ENCODE measurements at regions not wholly inside any gene's neighbourhood (a gene's known extent, or its start where the extent isn't known, plus 50 kb on each side); places are given as distances from the start of the nearest gene placed in this dataset.

DNA sequence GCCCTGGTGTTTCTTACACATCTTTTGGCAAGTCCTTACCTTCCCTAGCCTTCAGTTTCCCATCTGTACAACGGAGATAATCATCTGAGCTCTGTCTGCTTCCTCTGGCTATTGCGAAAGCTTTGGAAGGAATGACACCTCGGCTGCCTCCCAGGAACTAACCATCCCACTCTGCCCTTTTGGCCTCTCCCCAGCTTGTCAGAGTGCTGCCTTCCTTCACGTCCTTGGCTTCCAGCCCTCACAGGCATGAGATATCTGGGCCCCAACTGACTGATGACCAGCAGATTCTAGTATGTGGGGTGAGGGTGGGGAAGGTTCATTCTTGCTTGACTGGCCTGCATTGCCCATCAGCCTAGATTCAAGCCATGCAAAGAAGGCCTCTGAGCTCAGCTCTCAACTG, 253.1 kb upstream of the FGGY start:
- TF ChIP-seq, protein P1, sequence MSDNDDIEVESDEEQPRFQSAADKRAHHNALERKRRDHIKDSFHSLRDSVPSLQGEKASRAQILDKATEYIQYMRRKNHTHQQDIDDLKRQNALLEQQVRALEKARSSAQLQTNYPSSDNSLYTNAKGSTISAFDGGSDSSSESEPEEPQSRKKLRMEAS (IDR thresholded peaks at IDR 0.05), result no peak
- TF ChIP-seq NFIC (IDR thresholded peaks at IDR 0.05) (no peak), CEBPB (IDR thresholded peaks at IDR 0.05) (peak; percentile 82), EP300 (IDR thresholded peaks at IDR 0.05; ENCODE audit: borderline replicate concordance) (no peak), FOXM1 (IDR thresholded peaks at IDR 0.05; ENCODE audit: borderline replicate concordance, low read depth) (no peak), TEAD4 (IDR thresholded peaks at IDR 0.05) (no peak), YY1 (IDR thresholded peaks at IDR 0.05; ENCODE audit: low read depth) (no peak), RAD21 (IDR thresholded peaks at IDR 0.05; ENCODE audit: low read depth) (no peak)

DNA sequence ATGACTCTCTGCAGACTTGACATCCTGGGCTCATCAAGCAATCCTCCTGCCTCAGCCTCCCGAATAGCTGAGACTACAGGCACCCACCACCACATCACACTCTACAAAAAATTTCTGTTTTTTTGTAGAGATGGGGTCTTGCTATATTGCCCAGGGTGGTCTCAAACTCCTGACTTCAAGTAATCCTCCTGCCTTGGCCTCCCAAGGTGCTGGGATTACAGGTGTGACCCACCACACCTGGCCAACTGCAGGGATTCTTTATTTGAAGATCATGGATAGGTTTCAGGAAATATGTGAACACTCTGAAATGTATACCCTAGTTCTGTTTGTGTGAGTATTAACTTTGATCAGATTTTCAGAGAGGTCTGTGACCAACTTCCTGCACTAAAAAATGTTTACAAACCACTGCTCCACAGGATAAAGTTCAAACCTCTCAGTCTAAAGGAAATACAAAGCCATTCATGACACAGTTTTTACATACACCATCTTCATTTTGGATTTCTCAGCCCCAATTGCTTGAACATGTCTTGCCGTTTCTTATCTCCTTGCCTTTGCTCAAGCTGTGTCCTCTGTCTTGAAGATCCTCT, 252.3 kb upstream of the FGGY start:
- TF ChIP-seq, protein P2, sequence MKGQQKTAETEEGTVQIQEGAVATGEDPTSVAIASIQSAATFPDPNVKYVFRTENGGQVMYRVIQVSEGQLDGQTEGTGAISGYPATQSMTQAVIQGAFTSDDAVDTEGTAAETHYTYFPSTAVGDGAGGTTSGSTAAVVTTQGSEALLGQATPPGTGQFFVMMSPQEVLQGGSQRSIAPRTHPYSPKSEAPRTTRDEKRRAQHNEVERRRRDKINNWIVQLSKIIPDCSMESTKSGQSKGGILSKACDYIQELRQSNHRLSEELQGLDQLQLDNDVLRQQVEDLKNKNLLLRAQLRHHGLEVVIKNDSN (IDR thresholded peaks at IDR 0.05), result no peak
- TF ChIP-seq EGR1 (IDR thresholded peaks at IDR 0.05) (no peak), TAF1 (IDR thresholded peaks at IDR 0.05; ENCODE audit: low read depth) (no peak), RAD21 (IDR thresholded peaks at IDR 0.05; ENCODE audit: low read depth) (no peak), ZBTB7A (IDR thresholded peaks at IDR 0.05; ENCODE audit: low read depth) (no peak), EP300 (IDR thresholded peaks at IDR 0.05; ENCODE audit: borderline replicate concordance) (no peak), CEBPB (IDR thresholded peaks at IDR 0.05) (no peak), TEAD4 (IDR thresholded peaks at IDR 0.05) (no peak), CREB1 (IDR thresholded peaks at IDR 0.05; ENCODE audit: low read depth) (no peak), YY1 (IDR thresholded peaks at IDR 0.05; ENCODE audit: low read depth) (no peak), FOXM1 (IDR thresholded peaks at IDR 0.05; ENCODE audit: borderline replicate concordance, low read depth) (no peak), NFIC (IDR thresholded peaks at IDR 0.05) (no peak), TCF12 (IDR thresholded peaks at IDR 0.05; ENCODE audit: low read depth) (no peak)
- TF ChIP-seq, protein P1 (IDR thresholded peaks at IDR 0.05), result no peak
- TF ChIP-seq, protein P3, sequence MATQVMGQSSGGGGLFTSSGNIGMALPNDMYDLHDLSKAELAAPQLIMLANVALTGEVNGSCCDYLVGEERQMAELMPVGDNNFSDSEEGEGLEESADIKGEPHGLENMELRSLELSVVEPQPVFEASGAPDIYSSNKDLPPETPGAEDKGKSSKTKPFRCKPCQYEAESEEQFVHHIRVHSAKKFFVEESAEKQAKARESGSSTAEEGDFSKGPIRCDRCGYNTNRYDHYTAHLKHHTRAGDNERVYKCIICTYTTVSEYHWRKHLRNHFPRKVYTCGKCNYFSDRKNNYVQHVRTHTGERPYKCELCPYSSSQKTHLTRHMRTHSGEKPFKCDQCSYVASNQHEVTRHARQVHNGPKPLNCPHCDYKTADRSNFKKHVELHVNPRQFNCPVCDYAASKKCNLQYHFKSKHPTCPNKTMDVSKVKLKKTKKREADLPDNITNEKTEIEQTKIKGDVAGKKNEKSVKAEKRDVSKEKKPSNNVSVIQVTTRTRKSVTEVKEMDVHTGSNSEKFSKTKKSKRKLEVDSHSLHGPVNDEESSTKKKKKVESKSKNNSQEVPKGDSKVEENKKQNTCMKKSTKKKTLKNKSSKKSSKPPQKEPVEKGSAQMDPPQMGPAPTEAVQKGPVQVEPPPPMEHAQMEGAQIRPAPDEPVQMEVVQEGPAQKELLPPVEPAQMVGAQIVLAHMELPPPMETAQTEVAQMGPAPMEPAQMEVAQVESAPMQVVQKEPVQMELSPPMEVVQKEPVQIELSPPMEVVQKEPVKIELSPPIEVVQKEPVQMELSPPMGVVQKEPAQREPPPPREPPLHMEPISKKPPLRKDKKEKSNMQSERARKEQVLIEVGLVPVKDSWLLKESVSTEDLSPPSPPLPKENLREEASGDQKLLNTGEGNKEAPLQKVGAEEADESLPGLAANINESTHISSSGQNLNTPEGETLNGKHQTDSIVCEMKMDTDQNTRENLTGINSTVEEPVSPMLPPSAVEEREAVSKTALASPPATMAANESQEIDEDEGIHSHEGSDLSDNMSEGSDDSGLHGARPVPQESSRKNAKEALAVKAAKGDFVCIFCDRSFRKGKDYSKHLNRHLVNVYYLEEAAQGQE (IDR thresholded peaks at IDR 0.05; ENCODE audit: low read depth), result no peak

DNA sequence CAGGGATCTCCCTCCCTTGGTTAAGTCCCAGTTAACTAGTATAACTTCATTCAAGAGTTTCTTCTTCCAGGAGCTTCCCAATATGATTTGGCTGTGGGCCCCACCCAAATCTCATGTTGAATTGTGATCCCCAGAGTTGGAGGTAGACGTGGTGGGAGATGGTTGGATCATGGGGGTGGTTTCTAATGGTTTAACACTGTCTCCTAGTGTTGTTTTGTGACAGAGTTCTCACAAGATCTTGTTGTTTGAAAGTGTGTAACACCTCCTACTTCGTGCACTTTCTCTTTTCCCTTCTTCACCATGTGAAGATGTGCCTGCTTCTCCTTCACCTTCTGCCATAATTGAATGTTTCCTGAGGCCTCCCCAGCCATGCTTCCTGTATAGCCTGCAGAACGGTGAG, 251.8 kb upstream of the FGGY start:
- TF ChIP-seq CEBPB (IDR thresholded peaks at IDR 0.05) (no peak), TAF1 (IDR thresholded peaks at IDR 0.05; ENCODE audit: low read depth) (no peak), CREB1 (IDR thresholded peaks at IDR 0.05; ENCODE audit: low read depth) (no peak), RAD21 (IDR thresholded peaks at IDR 0.05; ENCODE audit: low read depth) (no peak), ZBTB7A (IDR thresholded peaks at IDR 0.05; ENCODE audit: low read depth) (no peak), EGR1 (IDR thresholded peaks at IDR 0.05) (no peak), EP300 (IDR thresholded peaks at IDR 0.05; ENCODE audit: borderline replicate concordance) (no peak), FOXM1 (IDR thresholded peaks at IDR 0.05; ENCODE audit: borderline replicate concordance, low read depth) (no peak), TEAD4 (IDR thresholded peaks at IDR 0.05) (no peak)
- TF ChIP-seq, protein P2 (IDR thresholded peaks at IDR 0.05), result no peak
- TF ChIP-seq, protein P1 (IDR thresholded peaks at IDR 0.05), result no peak
- TF ChIP-seq, protein P3 (IDR thresholded peaks at IDR 0.05; ENCODE audit: low read depth), result no peak

DNA sequence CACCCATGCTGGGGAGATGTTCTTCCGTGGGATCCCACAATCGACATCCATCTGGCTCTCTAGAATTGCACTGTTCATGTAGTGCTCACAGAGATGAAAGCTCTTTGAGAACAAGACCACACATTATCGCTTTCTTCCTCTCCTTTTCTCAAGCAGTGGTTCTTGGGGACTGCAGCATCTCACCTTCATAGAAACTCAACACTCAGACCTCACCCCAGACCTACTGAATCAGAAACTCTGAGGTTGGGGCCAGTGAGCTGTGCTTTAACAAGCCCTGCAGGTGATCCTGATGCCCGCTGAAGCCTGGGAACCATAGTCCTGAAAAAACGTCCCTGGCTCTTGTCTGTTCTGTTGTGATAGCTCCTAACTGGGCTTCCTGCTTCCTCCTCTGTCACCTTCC, 251.3 kb upstream of the FGGY start:
- TF ChIP-seq, protein P2 (IDR thresholded peaks at IDR 0.05), result no peak
- no peak for TF ChIP-seq EGR1 (IDR thresholded peaks at IDR 0.05)
- TF ChIP-seq EP300 (IDR thresholded peaks at IDR 0.05; ENCODE audit: borderline replicate concordance), result no peak
- TF ChIP-seq TAF1 (IDR thresholded peaks at IDR 0.05; ENCODE audit: low read depth), result no peak
- no peak for TF ChIP-seq CREB1 (IDR thresholded peaks at IDR 0.05; ENCODE audit: low read depth)
- no peak for TF ChIP-seq YY1 (IDR thresholded peaks at IDR 0.05; ENCODE audit: low read depth)

DNA sequence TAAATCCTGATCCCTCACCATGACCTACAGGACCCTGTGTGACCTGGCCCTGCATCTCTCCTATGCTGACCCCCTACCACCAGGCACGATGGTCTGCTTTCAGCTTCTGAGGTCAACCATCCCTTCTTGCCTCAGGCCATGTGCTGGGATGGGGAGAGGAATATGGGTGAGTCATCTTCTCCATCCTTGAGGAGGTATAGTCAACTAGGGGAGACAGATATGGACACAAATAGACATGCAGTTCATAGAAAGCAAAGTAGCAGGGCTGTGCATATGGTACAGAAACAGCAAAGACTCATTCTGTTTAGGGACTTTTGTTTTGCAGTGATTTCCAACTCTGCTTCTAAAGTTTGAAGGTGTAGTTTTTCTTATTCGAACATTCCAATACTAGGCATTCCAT, 250.8 kb upstream of the FGGY start:
- TF ChIP-seq TEAD4 (IDR thresholded peaks at IDR 0.05) (no peak), CREB1 (IDR thresholded peaks at IDR 0.05; ENCODE audit: low read depth) (no peak), EP300 (IDR thresholded peaks at IDR 0.05; ENCODE audit: borderline replicate concordance) (no peak), YY1 (IDR thresholded peaks at IDR 0.05; ENCODE audit: low read depth) (no peak)
- TF ChIP-seq, protein P3 (IDR thresholded peaks at IDR 0.05; ENCODE audit: low read depth), result no peak

Data from Ishikawa (cell line).